Prostate gland (tissue), 2 donors: ENCODE measurements at regions not wholly inside any gene's neighbourhood (a gene's known extent, or its start where the extent isn't known, plus 50 kb on each side); places are given as distances from the start of the nearest gene placed in this dataset.

Source experiments
- CTCF ChIP-seq, 4 experiments: fragments of 200-600 bp in 2 of 4; fragments of 450-650 bp in 2 of 4; sonication (generic) in 2 of 4; IDR thresholded peaks; 1 replicate in 3 of 4; 2 replicates in 1 of 4; pipeline ENCODE4 v1.5.1; 2016 to 2019; ENCODE audit warnings: antibody characterized with exemption in 4 of 4, mild to moderate bottlenecking in 2 of 4, moderate library complexity in 2 of 4
- POLR2A ChIP-seq: fragments of 450-650 bp; IDR thresholded peaks from one replicate; pipeline ENCODE4 v1.6.1; 2016; ENCODE audit warnings: antibody characterized with exemption, mild to moderate bottlenecking
- POLR2AphosphoS5 ChIP-seq: sonication (generic); formaldehyde crosslinking; IDR thresholded peaks from one replicate; pipeline ENCODE4 v1.6.1; 2017; ENCODE audit warnings: antibody characterized with exemption

- no peak for TF ChIP-seq POLR2AphosphoS5
- no peak for TF ChIP-seq POLR2A
- TF ChIP-seq CTCF (IDR thresholded peaks at IDR 0.05), result no peak
Observed at GRCh38 chr9:13047827-13048587, 231.5 kb downstream of the MPDZ start.
